22Rv1 (cell line): ENCODE measurements at regions not wholly inside any gene's neighbourhood (a gene's known extent, or its start where the extent isn't known, plus 50 kb on each side); places are given as distances from the start of the nearest gene placed in this dataset.
"Not testable (repeated sequence)": the region's sequence is repeated elsewhere in the genome, so short reads cannot be mapped to it uniquely, and the experiment has no call there.

Experiments used
- H3K27ac ChIP-seq: fragments of 450-650 bp; 2 replicates; pipeline ENCODE4 v1.5.1; 2017
- CTCF ChIP-seq: fragments of 450-650 bp; IDR thresholded peaks from 2 replicates; pipeline ENCODE4 v1.5.1; 2017; ENCODE audit warnings: mild to moderate bottlenecking
- ZFX ChIP-seq: fragments of 450-650 bp; IDR thresholded peaks from 2 replicates; pipeline ENCODE4 v1.6.1; 2017; ENCODE audit warnings: antibody characterized with exemption, borderline replicate concordance

GRCh38 chr18:59038295-59039039, 101.2 kb upstream of the SEC11C start:
- TF ChIP-seq CTCF, result no peak
- TF ChIP-seq ZFX, result no peak
- H3K27ac ChIP-seq, result no peak overlapping the region

GRCh38 chr18:59039040-59039320, 100.7 kb upstream of the SEC11C start:
- H3K27ac ChIP-seq, result not testable (repeated sequence)

DNA sequence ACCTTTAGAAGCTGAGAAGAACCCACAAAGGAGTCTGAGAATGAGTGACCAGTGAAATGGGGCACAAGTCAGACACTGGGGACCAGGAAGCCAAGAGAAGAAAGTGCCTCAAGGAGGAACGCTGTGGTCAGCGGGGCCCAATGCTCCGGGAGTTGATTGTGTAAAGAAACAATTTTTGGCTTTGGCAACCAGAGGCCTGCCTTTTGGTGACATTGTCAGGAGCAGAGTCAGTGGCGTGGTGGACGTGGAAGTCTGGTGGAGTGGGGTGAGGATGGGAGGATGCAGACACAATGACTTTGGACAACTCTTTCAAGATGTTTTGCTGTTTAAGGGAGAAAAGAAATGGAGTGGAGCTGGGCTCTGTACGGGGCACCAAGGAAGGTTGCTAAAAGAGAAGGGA, 100.2 kb upstream of the SEC11C start:
- TF ChIP-seq CTCF (no peak), ZFX (no peak)
- H3K27ac ChIP-seq, result no peak overlapping the region

- TF ChIP-seq ZFX (no peak), CTCF (no peak)
- H3K27ac ChIP-seq, result no peak overlapping the region
Observed at GRCh38 chr18:59040770-59041148, 98.9 kb upstream of the SEC11C start.

- TF ChIP-seq CTCF (no peak), ZFX (no peak)
- H3K27ac ChIP-seq, result no peak overlapping the region
Observed at GRCh38 chr18:59041296-59041695, 98.4 kb upstream of the SEC11C start.

DNA sequence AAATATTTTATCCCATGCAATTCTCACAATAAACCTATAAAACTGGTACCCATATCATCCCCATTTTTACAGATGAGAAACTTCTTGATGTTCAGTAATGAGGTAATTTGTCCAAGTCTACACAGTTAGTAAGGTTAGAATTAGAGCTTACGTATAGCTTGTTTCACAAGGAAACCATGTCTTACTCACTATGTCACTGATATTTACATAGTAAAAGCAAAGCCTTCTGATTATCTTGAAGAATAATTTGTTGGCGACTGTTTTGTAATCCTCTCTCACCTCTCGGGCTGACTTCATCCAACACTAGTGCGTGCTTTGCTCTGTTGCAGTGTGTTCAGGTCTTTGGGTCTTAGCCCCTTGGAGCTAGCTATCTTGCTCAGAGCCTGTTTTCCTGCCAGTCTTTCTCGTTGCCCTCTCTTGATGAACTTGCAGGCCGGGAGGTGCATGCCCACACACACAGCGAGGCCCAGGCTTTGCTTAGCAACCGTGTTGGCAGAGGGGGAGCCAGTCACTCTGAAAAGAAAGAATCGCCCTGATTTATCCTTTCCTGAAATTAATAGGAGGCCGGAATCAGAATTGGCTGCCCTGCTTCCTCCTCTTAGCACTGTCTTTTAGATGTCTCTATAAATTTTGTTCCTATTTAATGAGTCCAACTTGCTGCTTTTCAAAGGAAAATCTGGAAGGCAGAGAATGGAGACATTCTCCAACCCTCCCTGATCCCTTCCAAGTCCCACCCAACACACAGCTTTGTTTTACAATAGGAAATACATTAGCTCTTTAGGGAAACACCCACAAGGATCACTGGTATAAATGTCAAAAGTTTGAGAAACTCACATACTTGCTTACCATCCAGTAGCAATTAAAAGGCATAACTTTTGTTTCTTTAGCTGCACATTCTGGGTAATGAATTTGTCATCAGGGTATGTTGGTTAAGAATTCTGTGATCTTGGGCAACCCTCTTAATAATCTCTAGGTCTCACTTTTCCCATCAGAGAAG, 97.6 kb upstream of the SEC11C start:
- no peak for TF ChIP-seq ZFX
- TF ChIP-seq CTCF, result no peak
- H3K27ac ChIP-seq, result no peak overlapping the region

DNA sequence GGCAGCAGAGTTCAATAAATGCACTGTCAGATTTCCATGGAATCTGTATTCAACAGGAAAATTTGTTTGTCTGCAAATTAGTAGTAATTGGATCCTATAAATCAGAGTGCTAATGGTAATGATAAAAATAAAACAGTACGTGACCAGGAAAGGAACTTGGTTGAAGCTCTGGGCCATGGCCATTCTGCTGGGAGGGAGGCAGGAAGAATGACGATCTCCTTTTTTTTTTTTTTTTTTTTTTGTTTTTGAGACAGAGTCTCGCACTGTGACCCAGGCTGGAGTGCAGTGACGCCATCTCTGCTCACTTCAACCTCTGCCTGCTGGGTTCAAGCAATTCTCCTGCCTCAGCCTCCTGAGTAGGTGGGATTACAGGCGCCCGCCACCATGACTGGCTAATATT, 94.8 kb upstream of the SEC11C start:
- TF ChIP-seq ZFX (no peak), CTCF (no peak)
- no peak overlapping the region for H3K27ac ChIP-seq
